K562 (cell line): ENCODE measurements at regions not wholly inside any gene's neighbourhood (a gene's known extent, or its start where the extent isn't known, plus 50 kb on each side); places are given as distances from the start of the nearest gene placed in this dataset.

ENCODE experiments used
- ATAC-seq: fragments of 200-7000 bp; cut with Tn5 transposase; 3 replicates; pipeline ENCODE4 v1.9.1; 2020; ENCODE audit warnings: moderate library complexity
- BruUV-seq: library from RNA; stranded (reverse); fragments of 400-500 nt; replicated peaks from 2 replicates; lab custom pipeline; 2021; lab: Mats Ljungman, UMichigan
- CTCF ChIA-PET: fragments of 300-600 bp; formaldehyde crosslinking; extraction: SDS; loops from one replicate; lab custom pipeline; 2021; ENCODE audit warnings: low intra/inter-chr PET ratio; lab: Yijun Ruan, JAX
- POLR2A ChIA-PET: fragments of 300-600, 350-650 bp; sonication (Branson Sonifier 250); formaldehyde crosslinking; extraction: SDS; loops from one replicate; lab custom pipeline; 2021; ENCODE audit warnings: antibody characterized with exemption, inconsistent platforms; lab: Yijun Ruan, JAX
- DNase-seq, 4 experiments: peaks; one replicate each; pipeline versions ENCODE4 v3.0.0 to v3.0.0-alpha.2; 2011 to 2018; ENCODE audit warnings: low spot score in 3 of 4, mixed read lengths in 3 of 4; ENCODE audit errors: extremely low read depth in 1 of 4
- FAIRE-seq: peaks from 2 replicates; lab custom pipeline; 2011; peaks lifted over from hg19 to GRCh38; lab: Jason Lieb, UNC
- H2AFZ ChIP-seq: 2 replicates; pipeline ENCODE4 v1.6.0; 2011; ENCODE audit warnings: low read depth, low read length, control low read depth, inconsistent platforms
- H3K27ac ChIP-seq: fragments of 200-600 bp; 3 replicates; pipeline ENCODE4 v1.8.0; 2011; ENCODE audit warnings: low read depth, mild to moderate bottlenecking, control low read depth, inconsistent platforms, low read length, moderate library complexity, mixed read lengths; ENCODE audit errors: extremely low read depth
- H3K27me3 ChIP-seq, 2 experiments: fragments of 300-600 bp in 1 of 2; 2 replicates in 1 of 2; 3 replicates in 1 of 2; pipeline versions ENCODE4 v1.6.0 to v1.8.0; 2011; ENCODE audit warnings: inconsistent platforms in 2 of 2, low read length in 2 of 2, mild to moderate bottlenecking in 1 of 2, mixed read lengths in 1 of 2, moderate library complexity in 1 of 2; ENCODE audit not compliant: control insufficient read depth in 2 of 2, insufficient read depth in 2 of 2
- H3K36me3 ChIP-seq: fragments of 300-600 bp; 3 replicates; pipeline ENCODE4 v1.8.0; 2011; ENCODE audit warnings: mild to moderate bottlenecking, low read length, inconsistent platforms; ENCODE audit not compliant: control insufficient read depth, insufficient read depth
- H3K4me1 ChIP-seq, 2 experiments: fragments of 200-600 bp in 1 of 2; replicated peaks in 1 of 2; 2 replicates in 1 of 2; 3 replicates in 1 of 2; pipeline versions ENCODE4 v1.5.1 to v1.8.0; 2011; ENCODE audit warnings: inconsistent platforms in 2 of 2, low read length in 2 of 2, mild to moderate bottlenecking in 1 of 2, mixed read lengths in 1 of 2, moderate library complexity in 1 of 2; ENCODE audit not compliant: control insufficient read depth in 2 of 2, insufficient read depth in 2 of 2
- H3K4me2 ChIP-seq: 2 replicates; pipeline ENCODE4 v1.6.1; 2011; ENCODE audit warnings: low read length, control low read depth, inconsistent platforms, mixed read lengths; ENCODE audit not compliant: insufficient read depth
- H3K4me3 ChIP-seq: fragments of 200-600 bp; sonication (generic), shearing (Covaris generic); 2 replicates; pipeline ENCODE4 v1.5.1; 2016; ENCODE audit warnings: control low read depth, inconsistent platforms
- H3K79me2 ChIP-seq: fragments of 200-600 bp; 3 replicates; pipeline ENCODE4 v1.8.0; 2011; ENCODE audit warnings: low read length, inconsistent platforms; ENCODE audit not compliant: control insufficient read depth, insufficient read depth
- H3K9ac ChIP-seq, 2 experiments: 2 replicates each; pipeline versions ENCODE4 v1.6.0 to v1.6.1; 2011; ENCODE audit warnings: low read depth in 2 of 2, low read length in 2 of 2, control low read depth in 1 of 2, inconsistent platforms in 1 of 2, mild to moderate bottlenecking in 1 of 2, mixed read lengths in 1 of 2; ENCODE audit not compliant: insufficient read depth in 1 of 2
- H3K9me1 ChIP-seq: one replicate; pipeline ENCODE4 v1.6.0; 2011; ENCODE audit warnings: inconsistent platforms, mild to moderate bottlenecking, low read length, moderate library complexity; ENCODE audit not compliant: control insufficient read depth, insufficient read depth
- H3K9me3 ChIP-seq: replicated peaks from 2 replicates; pipeline ENCODE4 v1.5.1; 2011; ENCODE audit warnings: low read depth, low read length, inconsistent platforms; ENCODE audit not compliant: control insufficient read depth, insufficient read depth
- H4K20me1 ChIP-seq: replicated peaks from 2 replicates; pipeline ENCODE4 v1.6.1; 2011; ENCODE audit warnings: low read length, inconsistent platforms, mixed read lengths; ENCODE audit not compliant: control insufficient read depth, insufficient read depth
- ZBTB8A ChIP-seq: fragments of 450-650 bp; IDR thresholded peaks from 2 replicates; pipeline ENCODE4 v1.6.1; 2018; ENCODE audit warnings: mild to moderate bottlenecking, moderate library complexity; ENCODE audit not compliant: partially characterized antibody
- ZNF561 ChIP-seq: fragments of 450-650 bp; formaldehyde crosslinking; conservative IDR thresholded peaks from 2 replicates; pipeline ENCODE4 v1.4.0; 2020; ENCODE audit warnings: mild to moderate bottlenecking, moderate library complexity
- WGBS: fragments of 100-300 bp; shearing (Covaris generic); methylation state at CpG from one replicate; pipeline ENCODE4 v1.1.6; 2016; ENCODE audit warnings: low coverage, mixed read lengths; ENCODE audit not compliant: insufficient coverage; ENCODE audit errors: missing lambda C conversion rate; 5-methylcytosine and 5-hydroxymethylcytosine counted together
- in situ Hi-C: fragments of 300-500 bp; cut with MboI; formaldehyde crosslinking; loops from 4 replicates; pipeline ENCODE4 v1.15.0; 2018; ENCODE audit warnings: inconsistent platforms, mixed read lengths
- intact Hi-C: fragments of 100-400 bp; cut with micrococcal nuclease; formaldehyde crosslinking; loops from 2 replicates; pipeline ENCODE4 v1.14.2; 2022
- TF ChIP-seq, protein P1 (sequence below): fragments of 450-650 bp; formaldehyde crosslinking; IDR thresholded peaks from 2 replicates; pipeline ENCODE4 v1.4.0; 2022; ENCODE audit warnings: mild to moderate bottlenecking, moderate library complexity
- TF ChIP-seq, protein P2 (sequence below), 2 experiments: fragments of 450-650 bp; IDR thresholded peaks; 2 replicates each; pipeline ENCODE4 v1.6.1; 2016

DNA sequence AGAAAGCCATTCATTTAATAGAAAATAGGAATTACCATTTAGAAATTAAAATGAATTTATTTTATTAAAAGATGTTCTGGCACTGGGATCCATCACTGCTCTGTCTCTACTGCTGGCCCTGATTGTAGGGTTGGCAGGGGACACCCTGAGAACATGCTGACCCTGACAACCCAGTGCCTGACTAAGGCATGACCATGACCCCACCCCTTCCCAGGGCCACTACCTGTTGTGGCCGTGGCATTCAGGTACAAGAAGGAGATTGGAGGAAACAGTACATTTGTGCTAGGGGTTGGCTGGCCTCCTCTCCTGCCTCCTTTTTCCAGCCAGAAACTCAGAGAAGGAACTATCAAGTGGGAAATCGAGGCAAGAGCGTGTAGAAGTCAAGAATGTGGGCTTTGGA lies 197.0 kb upstream of the ZMIZ1 start:
- intact Hi-C loops = no loop called here
- Histone ChIP-seq H2AFZ (no peak overlapping the region), H3K9me1 (no peaks in the 10 kb centered on the region), H3K4me3 (no peak overlapping the region), H3K36me3 (no peaks in the 10 kb centered on the region), H3K79me2 (no peaks in the 10 kb centered on the region), H3K27ac (no peak overlapping the region), H3K4me1 (no peaks in the 10 kb centered on the region), H3K27me3 (peaks cover 22 to 45% of the 10 kb centered on the region in 2 experiments), H4K20me1 (no peaks in the 10 kb centered on the region), H3K9ac (no peak overlapping the region), H3K4me2 (no peak overlapping the region), H3K9me3 (no peaks in the 10 kb centered on the region)
- 0% methylated on average over 3 of the region's 3 CpGs for WGBS
- CTCF ChIA-PET = no interaction called here
- DNase-seq (no peak), FAIRE-seq (no peak), ATAC-seq (no peak)
- TF ChIP-seq, protein P1, sequence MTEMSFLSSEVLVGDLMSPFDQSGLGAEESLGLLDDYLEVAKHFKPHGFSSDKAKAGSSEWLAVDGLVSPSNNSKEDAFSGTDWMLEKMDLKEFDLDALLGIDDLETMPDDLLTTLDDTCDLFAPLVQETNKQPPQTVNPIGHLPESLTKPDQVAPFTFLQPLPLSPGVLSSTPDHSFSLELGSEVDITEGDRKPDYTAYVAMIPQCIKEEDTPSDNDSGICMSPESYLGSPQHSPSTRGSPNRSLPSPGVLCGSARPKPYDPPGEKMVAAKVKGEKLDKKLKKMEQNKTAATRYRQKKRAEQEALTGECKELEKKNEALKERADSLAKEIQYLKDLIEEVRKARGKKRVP (CRISPR knock-in tag) = no peak
- TF ChIP-seq, protein P2, sequence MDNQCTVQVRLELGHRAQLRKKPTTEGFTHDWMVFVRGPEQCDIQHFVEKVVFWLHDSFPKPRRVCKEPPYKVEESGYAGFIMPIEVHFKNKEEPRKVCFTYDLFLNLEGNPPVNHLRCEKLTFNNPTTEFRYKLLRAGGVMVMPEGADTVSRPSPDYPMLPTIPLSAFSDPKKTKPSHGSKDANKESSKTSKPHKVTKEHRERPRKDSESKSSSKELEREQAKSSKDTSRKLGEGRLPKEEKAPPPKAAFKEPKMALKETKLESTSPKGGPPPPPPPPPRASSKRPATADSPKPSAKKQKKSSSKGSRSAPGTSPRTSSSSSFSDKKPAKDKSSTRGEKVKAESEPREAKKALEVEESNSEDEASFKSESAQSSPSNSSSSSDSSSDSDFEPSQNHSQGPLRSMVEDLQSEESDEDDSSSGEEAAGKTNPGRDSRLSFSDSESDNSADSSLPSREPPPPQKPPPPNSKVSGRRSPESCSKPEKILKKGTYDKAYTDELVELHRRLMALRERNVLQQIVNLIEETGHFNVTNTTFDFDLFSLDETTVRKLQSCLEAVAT (IDR thresholded peaks at IDR 0.05) = no peak
- TF ChIP-seq ZNF561 (CRISPR knock-in tag) (no peak), ZBTB8A (no peak)
- POLR2A ChIA-PET = no interaction called here
- in situ Hi-C loops = no loop called here
- BruUV-seq = no TSS peak
